HG02588 (cell line): ENCODE measurements at regions not wholly inside any gene's neighbourhood (a gene's known extent, or its start where the extent isn't known, plus 50 kb on each side); places are given as distances from the start of the nearest gene placed in this dataset.
"Not testable (repeated sequence)": the region's sequence is repeated elsewhere in the genome, so short reads cannot be mapped to it uniquely, and the experiment has no call there.

Source experiments
- ATAC-seq: cut with Tn5 transposase; IDR thresholded peaks from one replicate; pipeline ENCODE4 v1.9.1; 2021; ENCODE audit warnings: mild to moderate bottlenecking, moderate library complexity; ENCODE audit not compliant: unreplicated experiment

GRCh38 chrX:140172401-140172800 is 207.1 kb upstream of the CXorf66 start:
- no peak for ATAC-seq

GRCh38 chrX:140167551-140167950 is 202.2 kb upstream of the CXorf66 start:
- no peak for ATAC-seq

GRCh38 chrX:140165849-140166248 is 200.5 kb upstream of the CXorf66 start:
- no peak for ATAC-seq

- ATAC-seq: no peak
Observed at GRCh38 chrX:140164391-140164790, 199.1 kb upstream of the CXorf66 start.

- no peak for ATAC-seq
Observed at GRCh38 chrX:140163371-140164159, 198.2 kb upstream of the CXorf66 start.

- no peak for ATAC-seq
Observed at GRCh38 chrX:140157611-140158010, 192.3 kb upstream of the CXorf66 start.

GRCh38 chrX:140157143-140157542 is 191.8 kb upstream of the CXorf66 start:
- ATAC-seq: no peak

GRCh38 chrX:140151316-140151715 is 186.0 kb upstream of the CXorf66 start:
- ATAC-seq: no peak

GRCh38 chrX:140149761-140150160 is 184.4 kb upstream of the CXorf66 start:
- no peak for ATAC-seq

- no peak for ATAC-seq
Observed at GRCh38 chrX:140141444-140142029, 176.2 kb upstream of the CXorf66 start.

GRCh38 chrX:140138492-140138891 is 173.2 kb upstream of the CXorf66 start:
- ATAC-seq: not testable (repeated sequence)

GRCh38 chrX:140138065-140138464 is 172.7 kb upstream of the CXorf66 start:
- ATAC-seq: not testable (repeated sequence)

- no peak for ATAC-seq
Observed at GRCh38 chrX:140132937-140133336, 167.6 kb upstream of the CXorf66 start.

GRCh38 chrX:140123446-140123845 is 158.1 kb upstream of the CXorf66 start:
- no peak for ATAC-seq

- ATAC-seq: not testable (repeated sequence)
Observed at GRCh38 chrX:140114059-140114458, 148.7 kb upstream of the CXorf66 start.

- no peak for ATAC-seq
Observed at GRCh38 chrX:140110081-140110650, 144.8 kb upstream of the CXorf66 start.

- ATAC-seq: no peak
Observed at GRCh38 chrX:140104760-140105159, 139.4 kb upstream of the CXorf66 start.

GRCh38 chrX:140099221-140099620 is 133.9 kb upstream of the CXorf66 start:
- no peak for ATAC-seq

- no peak for ATAC-seq
Observed at GRCh38 chrX:140092121-140092520, 126.8 kb upstream of the CXorf66 start.

- ATAC-seq: peak; percentile 75
Observed at GRCh38 chrX:140091125-140091886, 126.0 kb upstream of the CXorf66 start.

GRCh38 chrX:140090800-140091124 is 125.4 kb upstream of the CXorf66 start:
- ATAC-seq: no peak

GRCh38 chrX:140088438-140088837 is 123.1 kb upstream of the CXorf66 start:
- ATAC-seq: no peak
